ENCODE measurements at regions not wholly inside any gene's neighbourhood (a gene's known extent, or its start where the extent isn't known, plus 50 kb on each side); places are given as distances from the start of the nearest gene placed in this dataset.

DNA sequence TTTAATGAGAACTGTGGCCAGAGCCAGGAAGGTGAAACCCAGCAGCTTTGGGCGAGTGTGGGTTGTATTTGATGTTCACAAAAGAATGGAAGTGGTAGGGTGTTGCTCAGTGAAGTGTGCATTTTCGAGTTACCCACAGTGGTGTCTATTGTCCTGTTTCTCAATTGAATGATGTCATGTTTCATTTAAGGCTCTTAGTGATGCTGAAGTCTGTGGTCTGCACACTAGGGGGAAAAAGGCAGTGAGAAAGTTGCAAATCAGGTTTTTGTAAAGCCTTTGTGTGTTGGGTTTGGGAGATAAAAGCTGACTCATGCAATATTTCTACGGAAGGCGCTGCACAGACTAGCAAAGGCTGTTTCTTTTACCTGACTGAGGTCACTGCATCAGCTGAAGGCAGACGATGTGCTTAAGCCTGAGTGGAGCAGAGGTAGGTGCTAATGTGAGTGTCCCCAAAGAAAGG lies 121.1 kb downstream of the PLEKHG1 start:
- no peak for DNase-seq (ENCODE audit: low spot score)

DNA sequence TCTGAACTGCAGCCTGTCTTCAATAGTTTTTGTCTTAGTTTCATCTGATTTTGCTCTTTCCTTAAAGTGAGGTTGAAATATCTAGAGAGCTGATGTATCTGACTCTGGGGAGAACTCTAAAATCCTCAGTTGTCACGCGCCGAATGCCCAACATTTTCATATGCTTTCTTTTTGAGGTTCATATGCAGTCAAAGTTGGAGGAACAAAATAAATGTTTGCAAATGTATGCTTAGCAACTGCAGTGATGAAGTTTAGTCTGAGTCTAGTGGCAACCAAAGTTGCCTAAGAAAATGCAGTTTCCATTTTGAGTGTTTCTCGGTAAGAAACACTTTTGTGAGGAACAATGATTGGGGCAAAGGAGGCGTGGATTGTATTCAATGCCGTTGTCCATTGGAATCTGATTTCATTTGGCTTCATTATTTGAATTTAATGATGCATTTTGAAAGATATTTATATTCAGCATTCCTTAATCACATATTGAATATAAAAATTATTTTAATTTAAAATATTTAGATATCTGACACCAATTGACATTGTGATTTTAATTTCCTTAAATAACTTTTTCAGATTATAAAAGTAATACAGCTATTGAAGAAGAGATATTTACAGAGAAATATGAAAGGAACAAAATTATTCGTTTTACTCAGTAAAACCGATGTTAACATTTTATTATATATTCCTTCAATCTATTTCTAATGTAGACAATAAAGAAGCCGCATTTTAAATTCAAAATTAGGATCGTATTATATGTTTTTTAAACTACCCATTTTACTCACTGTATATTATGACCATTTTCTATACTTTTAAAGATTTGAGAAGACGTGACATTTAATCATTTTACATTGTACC lies 122.0 kb downstream of the PLEKHG1 start:
- no peak for DNase-seq (ENCODE audit: low spot score)
- H3K27ac ChIP-seq: no peak overlapping the region
- no peaks in the 10 kb centered on the region for H3K9me3 ChIP-seq
- no peaks in the 10 kb centered on the region for H3K4me1 ChIP-seq (replicated peaks)
- H3K4me3 ChIP-seq: no peak overlapping the region
- 80% methylated on average over 11 of the region's 11 CpGs for WGBS
- TF ChIP-seq POLR2AphosphoS5 (IDR thresholded peaks at IDR 0.05) (no peak), POLR2A (IDR thresholded peaks at IDR 0.05) (no peak)
- TF ChIP-seq, protein P1, sequence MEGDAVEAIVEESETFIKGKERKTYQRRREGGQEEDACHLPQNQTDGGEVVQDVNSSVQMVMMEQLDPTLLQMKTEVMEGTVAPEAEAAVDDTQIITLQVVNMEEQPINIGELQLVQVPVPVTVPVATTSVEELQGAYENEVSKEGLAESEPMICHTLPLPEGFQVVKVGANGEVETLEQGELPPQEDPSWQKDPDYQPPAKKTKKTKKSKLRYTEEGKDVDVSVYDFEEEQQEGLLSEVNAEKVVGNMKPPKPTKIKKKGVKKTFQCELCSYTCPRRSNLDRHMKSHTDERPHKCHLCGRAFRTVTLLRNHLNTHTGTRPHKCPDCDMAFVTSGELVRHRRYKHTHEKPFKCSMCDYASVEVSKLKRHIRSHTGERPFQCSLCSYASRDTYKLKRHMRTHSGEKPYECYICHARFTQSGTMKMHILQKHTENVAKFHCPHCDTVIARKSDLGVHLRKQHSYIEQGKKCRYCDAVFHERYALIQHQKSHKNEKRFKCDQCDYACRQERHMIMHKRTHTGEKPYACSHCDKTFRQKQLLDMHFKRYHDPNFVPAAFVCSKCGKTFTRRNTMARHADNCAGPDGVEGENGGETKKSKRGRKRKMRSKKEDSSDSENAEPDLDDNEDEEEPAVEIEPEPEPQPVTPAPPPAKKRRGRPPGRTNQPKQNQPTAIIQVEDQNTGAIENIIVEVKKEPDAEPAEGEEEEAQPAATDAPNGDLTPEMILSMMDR (IDR thresholded peaks at IDR 0.05): no peak
- no peaks in the 10 kb centered on the region for H3K36me3 ChIP-seq
- intact Hi-C loops (cut with DNase I): no loop called here
- H3K27me3 ChIP-seq (replicated peaks; ENCODE audit: insufficient read depth): peaks cover 3% of the 10 kb centered on the region

More for the DNA sequence above, 121.1 kb downstream of the PLEKHG1 start:
- no peaks in the 10 kb centered on the region for H3K9me3 ChIP-seq
- 28% methylated on average over 5 of the region's 5 CpGs for WGBS
- H3K27ac ChIP-seq: no peak overlapping the region
- no peak overlapping the region for H3K4me3 ChIP-seq
- intact Hi-C loops (cut with DNase I): no loop called here
- TF ChIP-seq POLR2A (IDR thresholded peaks at IDR 0.05) (no peak), POLR2AphosphoS5 (IDR thresholded peaks at IDR 0.05) (no peak)
- TF ChIP-seq, protein P1 (IDR thresholded peaks at IDR 0.05): no peak
- no peaks in the 10 kb centered on the region for H3K36me3 ChIP-seq
- no peaks in the 10 kb centered on the region for H3K4me1 ChIP-seq (replicated peaks)
- H3K27me3 ChIP-seq (replicated peaks; ENCODE audit: insufficient read depth): peaks cover 3% of the 10 kb centered on the region

DNA sequence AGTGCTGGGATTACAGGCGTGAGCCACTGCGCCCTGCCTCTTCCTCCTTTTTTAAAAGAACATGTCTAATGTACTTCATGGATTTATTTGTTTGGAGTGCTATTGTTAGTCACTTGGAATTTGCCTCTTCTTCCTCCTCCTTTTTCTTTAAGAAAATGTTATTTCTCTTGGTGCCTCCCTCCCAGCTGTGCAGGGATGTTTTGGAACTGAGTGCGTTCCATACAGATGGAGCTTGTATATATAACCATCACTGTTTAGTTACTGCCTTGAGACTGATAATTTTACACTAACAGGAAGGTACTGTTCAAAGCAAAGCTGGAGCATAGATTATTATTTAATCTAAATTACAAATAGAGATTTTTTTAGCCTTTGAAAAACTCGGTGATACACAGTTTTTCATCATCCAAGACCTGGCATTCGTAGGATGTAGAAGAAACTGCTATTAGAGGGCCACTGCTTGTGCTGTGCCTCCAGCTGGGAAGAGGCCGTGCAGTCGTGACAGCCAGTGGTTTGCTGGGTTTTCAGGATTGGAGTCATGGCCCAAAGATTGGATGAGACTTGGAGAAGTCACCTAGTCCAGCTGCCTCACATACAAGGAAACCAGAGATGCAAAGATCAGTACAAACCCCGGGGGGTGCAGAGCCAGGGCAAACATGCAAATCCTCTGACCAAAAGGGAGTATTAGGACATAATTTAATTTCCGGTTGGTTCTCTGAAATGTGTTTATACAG lies 123.1 kb downstream of the PLEKHG1 start:
- H3K9me3 ChIP-seq: no peaks in the 10 kb centered on the region
- no peak overlapping the region for H3K4me3 ChIP-seq
- H3K36me3 ChIP-seq: no peaks in the 10 kb centered on the region
- 81% methylated on average over 9 of the region's 9 CpGs for WGBS
- H3K27me3 ChIP-seq (replicated peaks; ENCODE audit: insufficient read depth): peaks cover 3% of the 10 kb centered on the region
- TF ChIP-seq POLR2AphosphoS5 (IDR thresholded peaks at IDR 0.05) (no peak), POLR2A (IDR thresholded peaks at IDR 0.05) (no peak)
- TF ChIP-seq, protein P1 (IDR thresholded peaks at IDR 0.05): no peak
- no peak overlapping the region for H3K27ac ChIP-seq
- no peaks in the 10 kb centered on the region for H3K4me1 ChIP-seq (replicated peaks)
- intact Hi-C loops (cut with DNase I): no loop called here
- DNase-seq (ENCODE audit: low spot score): no peak

DNA sequence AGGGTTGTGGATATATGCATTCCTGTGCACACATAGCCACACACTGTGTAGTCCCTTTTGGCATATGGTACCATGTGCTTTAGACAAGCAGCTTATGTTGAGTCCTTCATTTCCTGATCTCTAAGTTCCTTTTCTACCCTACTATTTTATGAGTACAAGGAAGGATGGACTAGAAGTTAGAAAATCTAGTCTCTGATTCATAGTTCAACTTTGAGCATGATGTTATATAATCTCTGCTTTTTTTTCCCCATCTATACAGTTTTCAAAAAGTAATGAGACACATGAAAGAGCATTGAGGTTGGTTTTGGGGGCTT lies 123.6 kb downstream of the PLEKHG1 start:
- TF ChIP-seq POLR2AphosphoS5 (IDR thresholded peaks at IDR 0.05): no peak
- TF ChIP-seq POLR2A (IDR thresholded peaks at IDR 0.05): no peak
- TF ChIP-seq, protein P1 (IDR thresholded peaks at IDR 0.05): no peak
- H3K4me3 ChIP-seq: no peak overlapping the region
- H3K36me3 ChIP-seq: no peaks in the 10 kb centered on the region
- no peaks in the 10 kb centered on the region for H3K9me3 ChIP-seq
- no peaks in the 10 kb centered on the region for H3K4me1 ChIP-seq (replicated peaks)
- no peak overlapping the region for H3K27ac ChIP-seq
- H3K27me3 ChIP-seq (replicated peaks; ENCODE audit: insufficient read depth): peaks cover 3% of the 10 kb centered on the region
- intact Hi-C loops (cut with DNase I): no loop called here
- no peak for DNase-seq (ENCODE audit: low spot score)
